Kidney glomerular epithelial cell (primary cell): ENCODE measurements at regions not wholly inside any gene's neighbourhood (a gene's known extent, or its start where the extent isn't known, plus 50 kb on each side); places are given as distances from the start of the nearest gene placed in this dataset.

Experiments
- DNase-seq: peaks from one replicate; lab custom pipeline; 2025; lab: John Stamatoyannopoulos, UW

DNA sequence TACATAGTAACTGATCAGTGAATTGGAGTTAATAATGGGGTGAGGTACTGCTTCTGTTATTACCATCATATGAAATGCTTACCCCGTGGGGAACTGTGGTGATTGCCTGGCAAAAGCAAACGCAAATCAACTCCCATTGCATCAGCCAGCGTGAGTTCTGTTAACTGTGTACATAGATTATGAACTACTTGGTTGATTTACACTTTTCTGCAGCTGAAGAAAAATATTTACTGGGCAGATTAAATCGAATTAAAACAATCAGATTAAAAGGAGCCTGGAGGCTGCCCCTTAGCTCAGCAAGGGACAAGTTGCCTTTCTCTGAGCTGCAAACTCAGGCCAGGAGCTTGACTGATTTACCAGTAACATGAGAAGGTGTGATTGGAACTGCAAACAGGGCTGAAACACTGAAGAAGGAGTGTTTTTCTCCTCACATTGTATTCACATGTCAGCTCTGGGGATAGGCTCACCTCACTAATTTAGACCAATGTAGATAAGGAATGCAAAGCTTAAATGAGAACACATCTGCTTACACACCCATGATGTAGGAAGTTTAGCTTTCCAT, 220.1 kb downstream of the OSR1 start:
- DNase-seq = no peak

DNA sequence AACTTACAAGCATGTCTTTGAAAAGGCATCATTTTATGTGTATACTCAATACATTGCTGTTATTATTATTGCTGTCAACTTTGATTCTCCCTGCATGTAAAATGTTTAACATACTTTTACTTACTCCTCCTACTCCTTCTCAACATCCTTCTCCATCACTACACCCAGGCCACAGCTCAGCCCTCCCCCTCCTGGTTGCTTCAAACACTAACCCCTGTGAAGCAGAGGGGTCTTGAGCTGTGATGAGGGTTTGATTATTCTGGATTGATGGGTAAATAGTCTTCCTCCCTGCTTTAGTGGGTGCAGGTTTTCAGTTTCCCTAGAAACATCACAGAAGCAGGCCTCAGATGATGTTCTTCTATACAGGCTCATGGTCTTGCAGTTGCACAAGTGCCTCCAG, 221.0 kb downstream of the OSR1 start:
- no peak for DNase-seq

DNA sequence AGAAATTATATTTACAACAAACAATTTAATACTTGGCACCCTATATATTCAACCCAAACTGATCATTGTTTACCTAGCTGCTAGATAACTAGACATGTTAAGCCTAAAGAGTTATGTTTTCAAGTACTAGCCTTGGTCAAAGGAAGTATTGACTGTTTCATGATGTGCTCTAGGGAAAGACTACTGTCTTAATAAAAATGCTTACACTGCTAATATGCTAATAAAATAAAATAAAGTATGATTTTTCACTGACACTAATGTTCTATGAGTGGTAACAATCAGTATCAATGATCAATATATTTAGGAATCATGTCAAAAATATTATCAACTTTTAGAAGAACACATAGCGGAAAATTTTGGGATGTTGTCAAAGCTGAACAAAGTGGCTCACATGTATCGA, 225.5 kb downstream of the OSR1 start:
- no peak for DNase-seq

DNA sequence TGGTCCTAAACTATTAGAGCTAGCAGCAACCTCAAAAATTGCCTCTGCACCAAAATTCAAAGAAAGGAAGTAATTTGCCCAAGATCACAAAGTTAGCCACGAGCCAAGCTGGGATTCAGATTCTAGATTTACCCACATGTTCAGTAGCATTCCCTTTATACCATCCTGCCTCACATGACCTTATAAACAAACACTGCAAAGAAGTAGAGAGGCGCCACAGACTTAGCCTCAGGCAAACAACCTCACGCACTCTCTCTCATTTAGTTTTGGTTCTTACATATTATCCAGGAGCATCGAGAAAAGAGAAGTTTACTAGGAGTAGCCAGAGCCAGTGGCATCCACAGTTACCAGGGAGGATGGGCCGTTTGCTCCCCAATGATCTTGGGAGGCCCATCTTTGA, 226.6 kb downstream of the OSR1 start:
- no peak for DNase-seq

DNA sequence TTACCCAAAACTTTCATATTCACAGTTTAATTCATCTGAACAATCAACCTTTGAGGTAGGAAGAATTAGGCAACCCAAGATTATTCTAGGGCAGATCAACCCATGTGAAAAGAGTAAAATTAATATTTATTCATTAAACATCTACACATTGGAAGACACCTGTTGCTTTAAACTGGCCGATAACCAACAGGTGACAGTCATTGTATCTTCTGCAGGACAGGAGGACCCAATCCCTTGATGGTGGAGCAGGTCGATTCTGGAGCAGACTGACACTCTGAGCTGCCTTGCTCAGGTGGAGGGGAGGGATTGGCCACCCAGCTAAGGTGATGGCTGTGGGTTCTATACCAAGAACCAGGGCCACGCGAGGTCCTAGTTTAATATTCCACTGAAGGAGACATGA, 230.3 kb downstream of the OSR1 start:
- no peak for DNase-seq

DNA sequence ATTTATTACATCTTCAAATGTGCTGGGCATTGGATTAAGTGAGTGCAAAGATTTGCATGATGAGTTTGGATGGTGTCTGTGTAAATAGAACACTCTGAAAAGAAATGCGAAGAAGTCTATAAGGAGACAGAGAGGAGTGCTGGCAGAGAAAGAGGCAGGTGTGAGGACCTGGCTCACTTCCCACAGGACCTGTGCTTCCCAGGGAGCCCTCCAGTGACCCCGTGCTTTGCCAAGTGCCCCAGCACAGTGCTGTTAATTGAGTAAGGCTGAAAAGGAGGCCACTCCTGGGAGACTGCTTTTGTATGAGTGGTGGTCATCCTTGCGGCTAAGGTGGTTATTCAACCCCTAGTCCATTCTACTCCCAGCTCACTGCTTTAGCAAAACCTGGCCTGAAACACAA, 230.8 kb downstream of the OSR1 start:
- DNase-seq = no peak

DNA sequence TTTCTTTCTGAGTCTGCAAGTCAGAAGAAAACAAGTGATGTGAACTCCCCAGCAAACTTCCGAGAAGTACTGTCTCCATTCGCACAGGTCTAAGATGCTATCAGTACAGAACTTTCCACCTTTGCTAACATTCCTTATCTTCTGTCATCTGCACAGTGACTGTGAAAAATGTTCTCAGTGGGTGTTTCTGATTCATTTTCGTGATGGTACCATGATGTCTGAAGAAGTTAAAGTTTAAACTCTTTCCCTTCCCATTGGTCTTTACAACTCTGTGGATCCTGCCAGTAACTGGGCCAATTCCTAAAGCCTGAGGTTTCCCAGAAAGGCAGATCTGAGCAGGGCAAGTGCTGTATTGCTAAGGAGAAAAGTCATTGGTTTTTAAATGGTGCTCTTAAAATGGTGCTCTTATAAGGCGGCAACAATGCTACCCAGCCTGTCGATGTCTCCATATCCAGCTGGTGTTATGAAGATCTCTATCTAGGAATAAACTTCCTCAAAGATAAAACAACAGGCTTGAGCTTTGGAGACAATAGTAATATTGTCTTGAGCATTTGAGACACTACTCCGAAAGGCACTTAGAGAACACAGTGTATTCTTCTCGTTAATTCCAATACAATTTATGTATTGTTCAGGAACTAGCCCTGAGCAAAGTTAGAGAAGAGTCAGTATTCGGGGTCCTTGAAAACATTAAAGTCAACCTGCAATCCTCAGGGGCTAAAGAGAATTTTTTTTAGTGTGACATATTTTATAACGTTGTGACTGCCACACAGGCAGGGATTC, 232.3 kb downstream of the OSR1 start:
- peak; percentile 32 for DNase-seq

DNA sequence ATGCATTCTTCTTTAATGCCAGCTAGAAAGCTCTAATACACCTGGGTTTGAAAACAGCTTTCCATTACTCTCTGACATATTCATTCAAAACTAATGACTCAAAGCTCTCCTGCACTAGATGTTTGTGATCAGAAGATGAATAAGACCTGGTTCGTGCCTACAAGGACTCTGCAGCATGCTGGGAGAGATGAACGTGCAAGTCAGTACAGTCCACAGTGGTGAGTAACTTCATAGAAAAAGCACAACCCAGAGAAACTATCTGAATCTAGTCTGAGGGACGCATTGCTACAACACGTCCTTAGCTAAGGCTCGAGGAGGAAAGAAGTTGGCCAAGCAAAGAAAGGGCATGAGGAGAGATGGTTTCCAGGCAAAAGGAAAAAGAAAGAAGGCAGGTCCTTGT, 234.3 kb downstream of the OSR1 start:
- DNase-seq = peak; percentile 47

DNA sequence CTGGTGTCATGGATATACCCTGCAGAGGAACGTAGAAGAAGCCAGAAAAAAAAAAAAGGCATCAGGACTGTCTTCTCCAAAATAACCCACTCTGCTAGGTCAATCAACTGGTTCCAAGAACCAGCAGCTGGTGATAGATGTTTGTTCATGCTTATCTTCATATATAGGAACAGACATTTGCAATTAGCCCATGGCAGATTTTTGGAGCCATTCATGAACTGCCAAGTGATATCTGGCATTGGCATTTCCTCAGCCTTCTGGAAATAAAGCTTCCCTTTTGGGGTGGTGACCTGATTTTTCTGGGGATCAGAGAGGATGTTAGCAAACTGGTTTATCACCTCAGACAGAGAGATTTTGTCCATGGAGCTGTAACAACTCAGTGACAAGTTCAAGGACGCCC, 234.9 kb downstream of the OSR1 start:
- no peak for DNase-seq

DNA sequence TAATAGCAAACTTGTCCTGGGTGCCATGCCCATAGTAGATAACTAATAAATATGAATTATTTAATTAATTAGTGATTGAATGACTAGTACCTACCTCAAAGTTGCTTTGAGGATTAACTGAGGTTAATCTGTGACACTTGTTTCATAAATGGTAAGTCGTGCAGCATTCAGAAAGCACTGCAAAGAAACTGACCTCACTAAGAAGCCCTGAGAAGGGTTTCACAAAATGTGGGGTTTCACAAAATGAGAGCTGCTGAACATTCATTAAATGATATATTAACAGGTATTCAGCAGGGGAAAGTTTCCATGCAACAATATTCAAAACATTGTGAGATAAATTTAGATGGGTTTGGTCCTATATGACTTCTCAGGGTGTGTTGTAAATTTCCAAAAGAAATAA, 236.2 kb downstream of the OSR1 start:
- DNase-seq = no peak

DNA sequence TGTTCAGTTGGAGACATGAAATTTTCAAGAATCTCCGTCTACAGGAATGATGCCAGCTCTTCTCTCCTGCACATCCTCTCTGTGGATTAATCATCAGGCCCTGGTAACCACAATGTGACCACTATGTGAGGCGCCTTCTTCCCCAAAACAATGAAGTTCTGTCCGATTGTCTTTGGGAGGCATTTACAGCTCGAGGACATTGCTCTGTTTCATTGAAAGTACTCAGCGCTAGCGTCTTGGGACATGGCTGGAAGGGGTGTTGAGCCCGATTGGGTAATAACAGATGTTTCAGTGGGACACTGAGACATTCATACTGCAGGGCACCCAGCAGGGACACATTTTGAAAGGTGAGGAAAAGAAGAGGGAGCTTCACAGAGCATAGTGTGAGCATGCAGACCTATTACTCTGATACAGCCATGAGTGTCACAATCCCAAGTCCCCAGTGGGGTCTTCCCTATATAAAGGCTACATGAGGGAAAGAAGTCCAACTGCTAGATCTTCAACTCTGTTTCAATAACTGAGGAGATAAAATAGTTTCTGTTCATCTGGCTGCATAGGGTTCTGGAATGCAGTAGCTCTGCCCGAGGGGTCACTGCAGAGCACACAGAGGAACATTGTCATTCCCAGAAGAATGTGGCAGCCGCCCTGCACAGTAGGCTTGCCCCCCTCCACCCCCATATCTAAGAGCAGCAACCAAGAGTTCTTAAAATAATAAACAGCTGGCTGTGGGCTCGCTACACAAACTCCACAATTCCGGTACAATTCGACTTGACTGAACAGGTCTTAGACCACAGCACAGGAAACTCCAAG, 237.3 kb downstream of the OSR1 start:
- peak; percentile 8 for DNase-seq

DNA sequence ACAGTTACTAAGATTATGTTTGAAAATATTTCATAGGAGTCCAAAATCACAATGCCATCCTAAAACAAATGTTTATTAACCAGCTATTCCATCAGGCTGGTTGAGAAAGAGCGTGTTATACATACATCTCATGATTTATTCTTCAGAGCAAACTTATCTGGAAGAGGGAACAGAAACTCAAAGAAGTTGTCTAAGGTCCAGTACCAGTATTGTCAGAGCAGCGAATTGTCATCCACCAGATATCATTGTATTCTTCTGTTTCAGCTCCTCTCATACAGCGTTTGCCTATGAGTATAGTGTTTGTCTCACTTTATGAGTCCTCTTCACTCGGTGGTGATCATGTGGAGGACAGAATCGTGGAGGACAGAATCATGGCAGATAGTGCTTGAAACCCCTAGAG, 238.2 kb downstream of the OSR1 start:
- no peak for DNase-seq

DNA sequence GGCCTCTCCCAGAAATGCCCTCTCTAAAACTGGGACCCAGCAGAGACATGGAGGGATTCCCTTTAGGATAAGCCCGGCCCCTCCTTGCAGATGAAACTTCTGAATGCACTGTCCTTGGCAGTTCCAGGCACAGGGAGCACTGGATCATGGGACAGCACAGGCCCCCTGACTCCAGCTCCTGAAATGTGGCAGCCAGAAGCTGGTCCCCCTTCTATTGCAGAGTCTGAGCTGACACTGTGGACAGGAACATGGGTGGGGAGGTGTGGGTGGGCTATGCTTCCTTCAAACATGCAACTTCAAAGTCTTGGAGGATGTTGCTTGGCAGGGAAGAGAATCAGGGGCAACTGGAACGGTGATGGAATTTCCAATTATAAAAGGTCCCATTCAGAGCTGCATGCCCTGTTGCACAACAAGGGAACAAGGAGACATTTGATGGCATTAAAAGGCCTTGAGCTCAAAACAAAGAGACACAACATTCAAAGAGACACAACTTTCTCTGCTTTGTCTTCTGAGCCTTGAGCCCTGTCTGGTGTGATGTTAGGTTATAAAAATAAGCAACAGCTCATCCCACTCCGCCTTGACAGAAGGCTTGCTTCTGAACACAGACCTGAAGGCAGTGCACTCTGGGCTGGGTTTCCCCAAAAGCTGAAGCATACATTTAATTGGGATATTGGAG, 239.0 kb downstream of the OSR1 start:
- DNase-seq = no peak

DNA sequence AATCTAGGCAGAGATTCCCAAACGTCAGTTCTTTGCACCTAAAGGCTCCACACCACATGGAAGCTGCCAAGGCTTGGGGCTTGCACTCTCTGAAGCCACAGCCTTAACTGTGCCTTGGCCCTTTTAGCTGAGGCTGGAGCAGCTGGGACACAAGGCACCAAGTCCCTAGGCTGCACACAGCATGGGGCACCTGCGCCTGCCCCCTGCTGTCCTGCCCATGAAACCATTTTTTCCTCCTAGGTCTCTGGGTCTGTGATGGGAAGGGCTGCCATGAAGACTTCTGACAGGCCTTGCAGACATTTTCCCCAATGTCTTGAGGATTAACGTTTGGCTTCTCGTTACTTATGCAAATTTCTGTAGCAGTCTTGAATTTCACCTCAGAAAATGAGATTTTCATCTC, 241.5 kb downstream of the OSR1 start:
- no peak for DNase-seq

DNA sequence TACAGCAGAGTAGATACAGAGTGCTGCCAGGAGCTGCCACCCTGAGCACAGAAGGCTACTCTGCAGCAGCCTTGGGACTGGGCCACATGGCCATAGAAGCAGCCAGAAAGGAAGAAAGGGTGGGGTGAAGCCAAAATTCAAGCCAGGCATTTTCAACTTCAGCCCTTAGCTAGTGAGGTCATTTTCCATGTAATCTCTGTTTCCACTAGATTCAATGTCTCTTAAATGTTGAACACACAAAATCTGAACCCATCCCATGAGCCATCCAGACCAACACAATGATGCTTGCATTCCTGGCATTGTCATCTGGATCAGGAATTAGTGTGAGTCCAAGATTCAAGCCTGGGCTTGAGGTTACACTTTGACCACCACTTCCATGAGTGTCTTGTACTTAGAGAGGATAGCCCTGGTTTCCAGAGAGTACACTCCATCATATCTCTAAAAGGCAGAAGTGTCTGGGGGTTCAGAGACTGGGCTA, 243.6 kb downstream of the OSR1 start:
- DNase-seq = no peak

DNA sequence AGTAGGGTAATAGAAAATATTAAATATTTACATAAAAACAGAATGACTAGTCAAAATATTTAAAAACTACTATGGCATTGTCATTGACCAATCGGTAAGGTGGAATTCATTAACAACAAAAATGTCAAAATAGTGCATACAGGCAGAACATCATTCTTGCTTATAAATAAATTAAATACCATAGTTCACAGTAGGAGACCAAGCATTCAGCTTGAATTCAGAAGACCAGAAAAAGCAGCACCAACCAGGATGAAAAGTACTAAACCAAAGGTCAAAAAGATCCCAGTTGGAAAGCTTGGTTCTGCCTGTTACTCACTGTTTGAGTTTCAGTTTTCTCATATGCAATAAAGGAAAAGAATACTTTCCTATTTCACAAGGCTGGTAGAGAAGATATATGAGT, 244.3 kb downstream of the OSR1 start:
- DNase-seq = no peak

DNA sequence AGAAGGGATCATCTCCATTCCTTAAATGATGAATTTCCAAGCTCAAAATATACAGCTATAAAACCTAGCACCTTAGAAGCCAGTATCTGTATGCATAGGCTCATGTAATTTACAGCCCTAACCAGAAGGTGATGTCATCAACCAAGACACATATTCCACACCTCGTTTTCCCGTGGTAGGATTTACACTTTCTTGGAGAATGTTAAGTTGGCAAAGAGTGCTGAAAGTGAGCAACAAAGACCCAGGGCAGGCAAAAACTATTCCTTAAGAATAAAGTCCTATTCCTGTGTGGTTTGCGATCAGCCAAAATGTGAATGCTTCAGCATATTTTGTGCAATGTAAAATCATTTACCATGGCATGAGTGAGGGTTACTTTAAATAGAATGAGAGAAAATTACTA, 247.1 kb downstream of the OSR1 start:
- no peak for DNase-seq

DNA sequence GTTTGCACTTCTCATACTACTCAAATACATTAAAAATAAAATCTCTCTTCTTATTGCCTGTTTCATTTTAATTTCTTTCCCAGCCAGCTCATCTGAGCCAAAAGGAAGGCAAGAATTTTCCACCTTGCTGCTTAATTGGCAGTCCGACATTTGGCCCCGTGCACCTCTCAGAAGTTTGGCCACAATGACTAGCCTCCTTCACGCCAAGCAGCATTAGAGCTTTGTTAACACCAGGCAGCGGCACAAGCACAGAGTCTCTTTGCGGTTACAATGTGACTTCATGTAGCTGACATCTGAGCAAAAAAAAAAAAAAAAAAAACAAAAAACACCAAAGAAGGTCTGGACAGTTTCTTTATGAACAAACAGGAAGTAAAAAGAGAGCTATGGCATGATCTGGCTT, 248.9 kb downstream of the OSR1 start:
- DNase-seq = no peak

DNA sequence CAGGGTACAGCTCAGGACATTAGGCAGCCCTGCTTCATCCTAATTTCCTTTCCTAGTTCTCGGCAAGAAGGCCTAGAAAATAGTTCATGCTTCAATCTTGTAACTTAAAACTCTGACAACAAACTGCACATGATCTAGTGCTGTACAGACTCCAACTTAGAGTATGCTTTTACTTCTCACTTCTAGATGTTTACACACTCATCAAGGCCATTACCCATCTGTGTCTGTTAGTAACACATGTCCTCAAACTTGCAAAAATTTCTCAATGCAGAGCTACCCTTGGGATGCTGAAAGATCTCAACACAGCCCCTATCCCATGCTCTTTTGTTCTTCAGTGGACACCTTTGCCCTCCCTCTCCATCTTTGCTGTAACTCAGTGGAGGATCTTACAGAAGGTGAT, 252.0 kb downstream of the OSR1 start:
- DNase-seq = no peak

DNA sequence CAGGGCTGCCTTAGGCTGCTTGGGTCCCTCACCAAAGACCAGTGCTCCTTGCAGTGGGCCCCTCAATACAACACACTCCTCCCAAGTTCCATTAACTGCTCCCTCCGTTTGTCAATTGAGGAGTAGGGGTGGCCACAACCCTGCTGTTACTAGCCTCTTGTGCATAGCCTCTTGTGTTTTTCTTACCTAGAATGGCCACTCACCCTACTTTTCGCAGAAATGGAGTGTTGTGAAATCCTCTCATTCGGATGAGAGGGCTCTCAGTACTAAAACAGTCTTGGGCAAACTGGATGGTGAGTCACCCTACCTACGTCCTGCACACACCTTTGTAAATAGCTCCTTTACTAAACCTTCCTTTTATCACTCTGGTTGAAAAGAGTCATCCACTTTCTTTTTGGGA, 253.9 kb downstream of the OSR1 start:
- no peak for DNase-seq

DNA sequence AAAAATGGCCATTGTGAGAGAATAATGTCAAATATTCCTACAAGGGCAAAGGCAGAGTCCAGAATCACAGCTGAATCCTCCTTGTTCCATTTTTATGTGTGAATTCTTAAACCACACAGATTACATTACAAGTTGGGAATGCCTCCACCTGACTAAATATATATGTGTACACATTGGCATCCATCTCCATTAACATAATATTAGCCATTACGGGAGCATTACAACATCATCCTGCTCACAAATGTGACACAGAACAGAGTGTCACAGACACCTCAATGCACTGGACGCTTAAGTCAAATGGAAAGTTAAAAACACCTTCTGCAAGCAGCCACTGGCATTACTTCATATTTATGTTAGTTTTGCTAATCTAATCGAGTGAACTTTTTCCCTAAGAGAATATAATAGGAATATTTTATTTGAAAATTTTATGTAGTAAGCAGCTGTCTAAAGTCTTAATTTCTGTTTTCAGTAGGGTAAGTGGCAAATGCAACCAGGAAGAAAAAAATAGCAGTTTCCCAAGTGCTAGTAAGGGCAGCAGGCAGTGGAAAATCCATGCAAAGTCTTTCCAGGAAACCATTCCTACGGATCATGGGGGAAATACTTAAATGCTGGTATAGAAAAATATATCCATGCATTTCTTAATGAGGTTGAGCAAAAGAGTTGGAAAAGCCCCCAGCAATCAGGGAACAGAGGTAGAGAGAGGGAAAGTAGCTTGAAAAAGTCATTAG, 255.6 kb downstream of the OSR1 start:
- DNase-seq = no peak

DNA sequence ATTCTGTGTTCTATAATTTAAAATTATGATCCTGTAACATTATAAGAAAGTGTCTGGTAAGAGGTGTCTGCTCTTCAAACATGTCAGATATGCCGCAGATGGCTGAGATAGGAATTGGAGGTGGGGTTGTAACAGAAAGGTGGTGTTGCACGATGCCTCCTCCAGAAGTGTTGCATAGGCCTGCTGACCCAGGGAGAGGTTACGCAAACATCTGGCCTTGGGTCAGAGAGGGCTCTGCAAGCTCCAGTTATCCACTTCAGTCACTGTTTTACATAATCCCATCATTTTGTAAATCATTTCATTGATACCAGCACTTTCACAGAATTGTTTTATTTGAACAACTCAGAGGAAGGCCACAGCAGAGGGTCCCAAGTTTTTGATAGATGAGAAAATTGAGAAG, 256.5 kb downstream of the OSR1 start:
- DNase-seq = no peak
